RWPE2 (cell line): ENCODE measurements at regions not wholly inside any gene's neighbourhood (a gene's known extent, or its start where the extent isn't known, plus 50 kb on each side); places are given as distances from the start of the nearest gene placed in this dataset.

ENCODE experiments used
- ATAC-seq: fragments of 200-7000 bp; cut with Tn5 transposase; 3 replicates; pipeline ENCODE4 v1.9.1; 2021; ENCODE audit warnings: low read depth
- DNase-seq: peaks from one replicate; pipeline ENCODE4 v3.0.0-alpha.2; 2020; ENCODE audit warnings: low spot score
- H3K27ac ChIP-seq: fragments of 450-650 bp; 2 replicates; pipeline ENCODE4 v1.5.1; 2017; ENCODE audit warnings: mild to moderate bottlenecking; ENCODE audit not compliant: poor library complexity, severe bottlenecking
- H3K27me3 ChIP-seq: fragments of 250-450 bp; sonication (Bioruptor Pico); 2 replicates; pipeline ENCODE4 v1.5.1; 2021; ENCODE audit warnings: mild to moderate bottlenecking, moderate library complexity; ENCODE audit not compliant: insufficient read depth, poor library complexity, severe bottlenecking
- H3K36me3 ChIP-seq: fragments of 250-450 bp; sonication (Bioruptor Pico); 2 replicates; pipeline ENCODE4 v1.5.1; 2020; ENCODE audit warnings: low read depth, mild to moderate bottlenecking, moderate library complexity
- H3K4me1 ChIP-seq: fragments of 250-450 bp; sonication (Bioruptor Pico); 2 replicates; pipeline ENCODE4 v1.5.1; 2021; ENCODE audit warnings: mild to moderate bottlenecking, moderate library complexity; ENCODE audit not compliant: insufficient read depth, poor library complexity, severe bottlenecking
- H3K4me3 ChIP-seq: fragments of 250-450 bp; sonication (Bioruptor Pico); 2 replicates; pipeline ENCODE4 v1.5.1; 2021; ENCODE audit warnings: mild to moderate bottlenecking, moderate library complexity; ENCODE audit not compliant: severe bottlenecking
- H3K9me3 ChIP-seq: fragments of 250-450 bp; sonication (Bioruptor Pico); 2 replicates; pipeline ENCODE4 v1.5.1; 2021; ENCODE audit warnings: mild to moderate bottlenecking, moderate library complexity; ENCODE audit not compliant: severe bottlenecking
- CTCF ChIP-seq: fragments of 450-650 bp; IDR thresholded peaks from one replicate; pipeline ENCODE4 v1.5.1; 2017; ENCODE audit warnings: mild to moderate bottlenecking, moderate library complexity; ENCODE audit not compliant: poor library complexity, severe bottlenecking

DNA sequence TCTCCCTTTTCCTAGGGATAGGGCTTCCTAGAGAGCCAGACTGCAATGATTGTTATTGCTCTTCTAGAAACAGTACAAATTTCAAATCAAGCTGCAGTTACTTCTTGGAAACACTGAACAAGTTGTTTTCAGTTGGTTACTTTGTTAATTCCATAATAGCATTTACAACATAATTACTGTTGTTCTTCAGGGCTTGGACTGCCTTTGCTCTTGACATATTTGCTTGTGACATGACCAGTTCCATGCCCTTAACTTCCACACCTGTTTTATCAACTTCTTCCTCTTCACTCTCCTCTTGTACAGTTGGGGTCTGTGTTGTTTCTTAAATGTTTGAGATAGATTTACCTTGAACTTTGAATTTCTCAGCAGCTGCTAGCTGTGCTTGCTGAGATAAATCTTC, 104.4 kb downstream of the SEC23IP start:
- H3K27ac ChIP-seq = no peak overlapping the region
- ATAC-seq (no peak), DNase-seq (no peak)
- H3K36me3 ChIP-seq = no peaks in the 10 kb centered on the region
- H3K4me1 ChIP-seq = no peaks in the 10 kb centered on the region
- no peak for TF ChIP-seq CTCF
- H3K9me3 ChIP-seq = no peaks in the 10 kb centered on the region
- H3K27me3 ChIP-seq = peaks cover 6% of the 10 kb centered on the region
- H3K4me3 ChIP-seq = no peak overlapping the region

DNA sequence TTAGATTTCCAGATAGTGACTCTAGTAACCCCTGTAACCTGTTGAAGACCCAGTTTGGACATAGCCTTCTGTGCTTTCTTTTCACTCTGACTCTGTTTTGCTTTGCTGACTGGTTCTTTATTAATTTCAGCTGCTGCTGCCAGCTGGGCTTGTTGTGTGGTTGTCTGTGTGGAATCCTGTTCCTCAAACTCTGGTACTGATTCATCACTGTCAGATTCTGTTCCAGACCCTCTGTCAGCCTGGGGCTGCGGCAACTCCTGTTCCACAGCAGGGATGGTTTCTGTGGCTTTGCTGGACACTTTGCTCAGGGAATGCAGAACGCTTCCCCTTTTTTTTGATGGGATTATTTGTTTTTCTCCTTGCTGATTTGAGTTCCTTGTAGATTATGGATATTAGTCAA, 104.9 kb downstream of the SEC23IP start:
- H3K27me3 ChIP-seq = peaks cover 6% of the 10 kb centered on the region
- ATAC-seq (no peak), DNase-seq (no peak)
- no peak overlapping the region for H3K27ac ChIP-seq
- H3K9me3 ChIP-seq = no peaks in the 10 kb centered on the region
- H3K4me3 ChIP-seq = no peak overlapping the region
- no peak for TF ChIP-seq CTCF
- no peaks in the 10 kb centered on the region for H3K4me1 ChIP-seq
- no peaks in the 10 kb centered on the region for H3K36me3 ChIP-seq

- Histone ChIP-seq H3K4me3 (no peak overlapping the region), H3K4me1 (no peaks in the 10 kb centered on the region), H3K27ac (no peak overlapping the region), H3K27me3 (peaks cover 7% of the 10 kb centered on the region), H3K36me3 (no peaks in the 10 kb centered on the region), H3K9me3 (no peaks in the 10 kb centered on the region)
- no peak for ATAC-seq
- no peak for DNase-seq
- TF ChIP-seq CTCF = no peak
Observed at GRCh38 chr10:120002785-120003184, 110.3 kb downstream of the SEC23IP start.

GRCh38 chr10:120005207-120006201, 113.0 kb downstream of the SEC23IP start:
- H3K36me3 ChIP-seq = no peaks in the 10 kb centered on the region
- H3K4me1 ChIP-seq = no peaks in the 10 kb centered on the region
- ATAC-seq (no peak), DNase-seq (no peak)
- no peak overlapping the region for H3K27ac ChIP-seq
- no peak overlapping the region for H3K4me3 ChIP-seq
- no peak for TF ChIP-seq CTCF
- H3K27me3 ChIP-seq = peaks cover 5% of the 10 kb centered on the region
- no peaks in the 10 kb centered on the region for H3K9me3 ChIP-seq

DNA sequence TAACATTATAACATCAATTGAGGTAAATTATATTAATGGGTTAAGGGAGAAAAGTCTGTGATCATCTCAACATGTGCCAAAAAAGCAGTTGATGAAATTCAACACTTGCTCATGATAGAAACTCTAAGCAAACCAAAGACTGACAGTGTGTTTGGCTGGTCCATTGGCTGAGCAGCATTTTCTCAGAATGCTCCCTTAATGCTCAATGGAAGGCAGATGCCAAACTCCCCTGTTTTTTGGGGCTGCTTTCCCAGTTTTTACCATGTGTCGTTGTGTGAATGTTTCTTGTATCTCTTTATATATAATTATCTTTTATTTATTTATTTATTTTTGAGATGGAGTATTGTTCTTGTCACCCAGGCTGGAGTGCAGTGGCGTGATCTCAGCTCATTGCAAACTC, 114.7 kb downstream of the SEC23IP start:
- ATAC-seq = no peak
- Histone ChIP-seq H3K4me3 (no peak overlapping the region), H3K4me1 (no peaks in the 10 kb centered on the region), H3K36me3 (no peaks in the 10 kb centered on the region), H3K27ac (no peak overlapping the region), H3K27me3 (peaks cover 5% of the 10 kb centered on the region), H3K9me3 (no peaks in the 10 kb centered on the region)
- DNase-seq = no peak
- TF ChIP-seq CTCF = no peak
